Spleen (tissue), 11 donors: ENCODE measurements at regions not wholly inside any gene's neighbourhood (a gene's known extent, or its start where the extent isn't known, plus 50 kb on each side); places are given as distances from the start of the nearest gene placed in this dataset.

Experiments used
- DNase-seq: peaks from one replicate; pipeline ENCODE4 v3.0.0-alpha.2; 2020
- H3K27ac ChIP-seq, 8 donors: fragments of 200-600 bp; sonication (generic) in 7 of 8; 1 replicate in 4 of 8; 2 replicates in 4 of 8; pipeline versions ENCODE4 v1.5.0 to v1.8.0; 2016 to 2021; ENCODE audit warnings: inconsistent platforms in 4 of 8, mild to moderate bottlenecking in 4 of 8, moderate library complexity in 1 of 8
- H3K27me3 ChIP-seq, 7 donors: fragments of 200-600 bp; sonication (generic) in 6 of 7; replicated peaks in 1 of 7; 1 replicate in 4 of 7; 2 replicates in 3 of 7; pipeline versions ENCODE4 v1.5.0 to v1.8.0; 2016 to 2021; ENCODE audit warnings: inconsistent platforms in 3 of 7, mild to moderate bottlenecking in 1 of 7
- H3K36me3 ChIP-seq, 6 donors: fragments of 200-600 bp; sonication (generic) in 5 of 6; 1 replicate in 4 of 6; 2 replicates in 2 of 6; pipeline versions ENCODE4 v1.5.0 to v1.8.0; 2016 to 2021; ENCODE audit warnings: inconsistent platforms in 2 of 6
- H3K4me1 ChIP-seq, 6 donors: fragments of 200-600 bp; sonication (generic) in 5 of 6; 1 replicate in 3 of 6; 2 replicates in 3 of 6; pipeline versions ENCODE4 v1.5.0 to v1.8.0; 2016 to 2021; ENCODE audit warnings: inconsistent platforms in 3 of 6
- H3K4me3 ChIP-seq, 8 donors: fragments of 200-600 bp; sonication (generic) in 7 of 8; 1 replicate in 4 of 8; 2 replicates in 4 of 8; pipeline versions ENCODE4 v1.5.0 to v1.8.0; 2016 to 2021; ENCODE audit warnings: inconsistent platforms in 4 of 8, mild to moderate bottlenecking in 4 of 8, moderate library complexity in 2 of 8
- H3K9me3 ChIP-seq, 8 donors: fragments of 200-600 bp; sonication (generic) in 7 of 8; 1 replicate in 4 of 8; 2 replicates in 4 of 8; pipeline versions ENCODE4 v1.5.0 to v1.8.0; 2016 to 2021; ENCODE audit warnings: inconsistent platforms in 4 of 8
- POLR2A ChIP-seq, 3 donors: fragments of 450-650 bp; IDR thresholded peaks; one replicate each; pipeline ENCODE4 v1.5.1; 2017; ENCODE audit warnings: antibody characterized with exemption in 3 of 3, mild to moderate bottlenecking in 1 of 3
- POLR2AphosphoS5 ChIP-seq, 3 donors: sonication (generic); formaldehyde crosslinking; IDR thresholded peaks; one replicate each; pipeline ENCODE4 v1.5.1; 2017; ENCODE audit warnings: antibody characterized with exemption in 3 of 3
- WGBS, 5 donors: extraction: QIAGEN DNeasy Blood & Tissue Kit in 3 of 5; methylation state at CpG; one replicate each; pipeline versions ENCODE4 v1.1.5 to v1.1.7; 2013 to 2018; 5-methylcytosine and 5-hydroxymethylcytosine counted together
- intact Hi-C: fragments of 100-400 bp; cut with DNase I; formaldehyde crosslinking; loops from one replicate; pipeline ENCODE4 v1.15.0; 2023; ENCODE audit warnings: low total_unique reads
- TF ChIP-seq, protein P1 (sequence below), 11 experiments: fragments of 200-600 bp in 7 of 11; fragments of 450-650 bp in 4 of 11; sonication (generic) in 4 of 11; IDR thresholded peaks in 8 of 11; conservative IDR thresholded peaks in 3 of 11; 1 replicate in 7 of 11; 2 replicates in 4 of 11; pipeline versions ENCODE4 v1.4.0 to v1.8.0; 2016 to 2021; ENCODE audit warnings: antibody characterized with exemption in 11 of 11, inconsistent platforms in 4 of 11, mild to moderate bottlenecking in 1 of 11
- donor health status: healthy with polysubstance abuse.
- donor health status: DM: no; HTN: no; CAD: no; lungs with moderate emphysema.
- donor health status: DM: no; HTN: no; CAD: no.
- donor health status: Bipolar disorder and iron deficiency.
- donor health status: healthy.
- donor health status: DM: no; HTN: no; CAD: no.
- donor health status: DM: yes; HTN: yes; CAD: no.

DNA sequence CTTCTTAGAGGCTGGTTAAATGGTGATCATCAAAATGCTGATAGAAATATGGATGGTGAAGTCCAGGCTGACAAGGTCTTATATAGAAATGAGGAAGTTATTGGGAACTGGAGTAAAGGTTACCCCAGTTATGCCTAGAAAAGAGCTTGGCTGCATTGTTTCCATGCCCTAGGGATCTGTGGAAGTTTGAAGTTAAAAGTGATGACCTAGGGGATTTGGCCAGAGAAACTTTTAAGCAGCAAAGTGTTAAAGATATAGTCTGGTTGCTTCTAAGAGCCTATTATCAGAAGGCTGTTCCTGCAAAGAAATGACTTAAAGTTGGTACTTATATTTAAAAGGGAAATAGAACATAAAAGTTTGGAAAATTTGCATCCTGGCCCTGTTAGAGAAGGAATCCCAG is 200.3 kb downstream of the ICE1 start:
- no peak overlapping the region for H3K4me3 ChIP-seq
- intact Hi-C loops = no loop called here
- no peaks in the 10 kb centered on the region for H3K36me3 ChIP-seq
- TF ChIP-seq POLR2AphosphoS5 (IDR thresholded peaks at IDR 0.05) = no peak
- H3K27ac ChIP-seq = no peak overlapping the region
- no peaks in the 10 kb centered on the region for H3K27me3 ChIP-seq
- peaks cover 4 to 52% (median 35%) of the 10 kb centered on the region in 8 donors for H3K9me3 ChIP-seq
- DNase-seq = no peak
- H3K4me1 ChIP-seq = peaks cover 0 to 2% (median 0%) of the 10 kb centered on the region in 6 donors

DNA sequence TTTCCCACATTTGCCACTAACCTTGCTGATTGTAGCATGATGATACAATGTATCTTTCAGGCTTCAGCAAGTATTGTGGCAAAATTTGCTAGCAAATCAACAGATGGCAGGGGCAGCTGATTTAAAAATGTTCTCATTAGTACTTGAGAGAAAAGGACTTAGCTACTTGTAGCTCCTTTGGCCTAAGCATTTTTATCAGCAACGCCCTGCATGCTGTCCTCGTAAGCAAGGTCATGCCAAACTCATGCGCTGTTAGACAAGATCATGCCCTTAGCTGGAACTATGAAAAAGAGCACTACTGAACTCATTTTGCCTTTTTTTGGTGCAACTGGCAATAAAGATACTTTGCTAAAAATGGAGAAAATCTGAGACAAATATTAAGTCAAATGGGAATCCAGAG is 197.1 kb downstream of the ICE1 start:
- no peak for DNase-seq
- peaks cover 0 to 2% (median 0%) of the 10 kb centered on the region in 6 donors for H3K4me1 ChIP-seq
- no peak overlapping the region for H3K4me3 ChIP-seq
- WGBS, 5 donors = 63 to 74% (median 71%) methylated on average over 3 of the region's 3 CpGs
- no peak overlapping the region for H3K27ac ChIP-seq
- H3K27me3 ChIP-seq = peaks cover 0 to 4% (median 0%) of the 10 kb centered on the region in 7 donors
- no peak for TF ChIP-seq POLR2AphosphoS5 (IDR thresholded peaks at IDR 0.05)
- TF ChIP-seq, protein P1, sequence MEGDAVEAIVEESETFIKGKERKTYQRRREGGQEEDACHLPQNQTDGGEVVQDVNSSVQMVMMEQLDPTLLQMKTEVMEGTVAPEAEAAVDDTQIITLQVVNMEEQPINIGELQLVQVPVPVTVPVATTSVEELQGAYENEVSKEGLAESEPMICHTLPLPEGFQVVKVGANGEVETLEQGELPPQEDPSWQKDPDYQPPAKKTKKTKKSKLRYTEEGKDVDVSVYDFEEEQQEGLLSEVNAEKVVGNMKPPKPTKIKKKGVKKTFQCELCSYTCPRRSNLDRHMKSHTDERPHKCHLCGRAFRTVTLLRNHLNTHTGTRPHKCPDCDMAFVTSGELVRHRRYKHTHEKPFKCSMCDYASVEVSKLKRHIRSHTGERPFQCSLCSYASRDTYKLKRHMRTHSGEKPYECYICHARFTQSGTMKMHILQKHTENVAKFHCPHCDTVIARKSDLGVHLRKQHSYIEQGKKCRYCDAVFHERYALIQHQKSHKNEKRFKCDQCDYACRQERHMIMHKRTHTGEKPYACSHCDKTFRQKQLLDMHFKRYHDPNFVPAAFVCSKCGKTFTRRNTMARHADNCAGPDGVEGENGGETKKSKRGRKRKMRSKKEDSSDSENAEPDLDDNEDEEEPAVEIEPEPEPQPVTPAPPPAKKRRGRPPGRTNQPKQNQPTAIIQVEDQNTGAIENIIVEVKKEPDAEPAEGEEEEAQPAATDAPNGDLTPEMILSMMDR (IDR thresholded peaks at IDR 0.05 in 8 of 11, conservative IDR thresholded peaks at IDR 0.05 in 3 of 11) = no peak
- no peak for TF ChIP-seq POLR2A (IDR thresholded peaks at IDR 0.05)
- peaks cover 4 to 38% (median 33%) of the 10 kb centered on the region in 8 donors for H3K9me3 ChIP-seq
- H3K36me3 ChIP-seq = no peaks in the 10 kb centered on the region
- intact Hi-C loops = no loop called here

DNA sequence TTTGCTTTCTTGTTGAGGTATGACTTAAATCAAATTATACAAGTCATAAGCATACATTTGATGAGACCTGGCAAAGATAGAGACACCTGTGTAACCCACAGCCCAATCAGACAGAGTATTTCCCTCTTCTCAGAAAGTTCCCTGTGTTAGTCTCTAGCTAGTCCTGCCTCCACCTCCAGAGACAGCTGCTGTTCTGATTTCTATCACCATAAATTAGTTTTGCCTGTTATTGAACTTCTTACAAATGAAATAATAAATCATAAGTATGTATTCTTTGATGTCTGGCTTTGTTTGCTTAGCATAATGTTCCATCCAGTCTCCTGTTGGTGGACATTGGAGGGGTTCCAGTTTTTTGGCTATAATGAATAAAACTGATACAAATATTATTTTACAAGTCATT is 194.5 kb downstream of the ICE1 start:
- DNase-seq = no peak
- Histone ChIP-seq H3K4me3 (no peak overlapping the region), H3K9me3 (peaks cover 0 to 18% (median 9%) of the 10 kb centered on the region in 8 donors), H3K36me3 (no peaks in the 10 kb centered on the region), H3K4me1 (peaks cover 0 to 2% (median 0%) of the 10 kb centered on the region in 6 donors), H3K27ac (no peak overlapping the region), H3K27me3 (peaks cover 0 to 4% (median 0%) of the 10 kb centered on the region in 7 donors)
- intact Hi-C loops = no loop called here
- TF ChIP-seq, protein P1 (IDR thresholded peaks at IDR 0.05 in 8 of 11, conservative IDR thresholded peaks at IDR 0.05 in 3 of 11) = no peak
- no peak for TF ChIP-seq POLR2A (IDR thresholded peaks at IDR 0.05)
- TF ChIP-seq POLR2AphosphoS5 (IDR thresholded peaks at IDR 0.05) = no peak

DNA sequence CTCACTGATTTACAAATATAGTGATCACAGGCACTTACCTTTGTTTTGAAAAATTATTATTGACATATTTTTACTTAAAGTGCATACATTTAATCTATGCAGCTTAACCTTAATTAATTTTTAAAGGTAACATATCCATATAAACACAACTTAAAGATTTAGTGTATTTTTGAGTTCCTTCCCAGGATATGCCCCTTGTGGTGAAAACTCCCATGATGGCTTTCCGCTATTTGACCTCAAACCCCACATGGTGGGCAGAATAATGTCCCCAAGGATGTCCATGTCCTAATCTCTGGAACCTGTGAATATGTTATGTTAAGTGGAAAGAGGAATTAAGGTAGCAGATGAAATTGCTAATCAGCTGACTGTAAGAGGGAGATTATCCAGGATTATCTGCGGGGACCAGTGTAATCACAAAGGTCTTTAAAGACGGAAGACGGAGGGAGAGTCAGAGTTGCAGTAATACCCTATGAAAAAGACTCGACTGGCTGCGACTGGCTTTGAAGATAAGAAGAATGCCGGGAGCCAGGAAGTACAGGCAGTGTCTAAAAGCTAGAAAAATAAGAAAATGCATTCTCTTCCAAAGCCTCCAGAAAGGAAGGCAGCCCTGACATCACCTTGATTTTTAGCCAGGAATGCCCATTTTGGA is 193.9 kb downstream of the ICE1 start:
- Histone ChIP-seq H3K27me3 (peaks cover 0 to 4% (median 0%) of the 10 kb centered on the region in 7 donors), H3K4me3 (no peak overlapping the region), H3K36me3 (no peaks in the 10 kb centered on the region), H3K4me1 (peaks cover 0 to 2% (median 0%) of the 10 kb centered on the region in 6 donors), H3K27ac (no peak overlapping the region), H3K9me3 (peaks cover 0 to 13% (median 4%) of the 10 kb centered on the region in 8 donors)
- 23 to 33% (median 25%) methylated on average over 7 of the region's 7 CpGs for WGBS, 5 donors
- TF ChIP-seq POLR2A (IDR thresholded peaks at IDR 0.05) (no peak), POLR2AphosphoS5 (IDR thresholded peaks at IDR 0.05) (no peak)
- TF ChIP-seq, protein P1 (IDR thresholded peaks at IDR 0.05 in 8 of 11, conservative IDR thresholded peaks at IDR 0.05 in 3 of 11) = no peak
- DNase-seq = no peak
- intact Hi-C loops = no loop called here
